ENCODE measurements at regions not wholly inside any gene's neighbourhood (a gene's known extent, or its start where the extent isn't known, plus 50 kb on each side); places are given as distances from the start of the nearest gene placed in this dataset.

GRCh38 chr18:56172527-56172926 is 465.9 kb downstream of the TXNL1 start:
- no peak for TF ChIP-seq CTCF (IDR thresholded peaks at IDR 0.05; ENCODE audit: low read length)
- TF ChIP-seq EZH2 (IDR thresholded peaks at IDR 0.05; ENCODE audit: borderline replicate concordance, low read length) = no peak

All from OCI-LY1 (cell line).